NCI-H748 (cell line): ENCODE measurements at regions not wholly inside any gene's neighbourhood (a gene's known extent, or its start where the extent isn't known, plus 50 kb on each side); places are given as distances from the start of the nearest gene placed in this dataset.
A peak's percentile ranks its signal among the peaks of the same experiment; 100 is the strongest.
"Not testable (repeated sequence)": the region's sequence is repeated elsewhere in the genome, so short reads cannot be mapped to it uniquely, and the experiment has no call there.

Experiments used
- DNase-seq: peaks from one replicate; lab custom pipeline; 2025; ENCODE audit not compliant: unreplicated experiment; lab: John Stamatoyannopoulos, UW

DNA sequence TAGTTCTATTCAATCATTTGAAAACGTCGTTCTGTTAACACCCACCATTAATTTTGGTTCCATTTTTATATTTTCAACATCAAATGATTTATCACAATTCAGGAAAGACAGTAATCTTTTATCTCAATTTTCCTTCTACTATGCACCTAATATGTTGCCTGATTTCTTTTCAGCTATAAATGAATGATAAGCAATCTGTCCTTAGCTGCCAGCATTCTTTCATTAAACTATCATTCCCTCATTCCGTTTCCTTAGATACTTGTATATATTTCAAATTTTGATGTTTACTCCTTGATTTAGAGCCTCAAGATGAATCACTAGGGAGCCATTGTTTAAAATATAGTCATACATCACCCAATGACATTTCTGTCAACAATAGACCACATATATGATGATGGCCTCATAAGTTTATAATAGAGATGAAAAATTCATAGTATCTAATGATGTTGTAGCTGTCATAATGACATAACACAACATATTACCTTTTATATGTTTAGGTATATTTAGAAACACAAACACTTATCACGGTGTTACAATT, 661.7 kb downstream of the IPMK start:
- no peak for DNase-seq

DNA sequence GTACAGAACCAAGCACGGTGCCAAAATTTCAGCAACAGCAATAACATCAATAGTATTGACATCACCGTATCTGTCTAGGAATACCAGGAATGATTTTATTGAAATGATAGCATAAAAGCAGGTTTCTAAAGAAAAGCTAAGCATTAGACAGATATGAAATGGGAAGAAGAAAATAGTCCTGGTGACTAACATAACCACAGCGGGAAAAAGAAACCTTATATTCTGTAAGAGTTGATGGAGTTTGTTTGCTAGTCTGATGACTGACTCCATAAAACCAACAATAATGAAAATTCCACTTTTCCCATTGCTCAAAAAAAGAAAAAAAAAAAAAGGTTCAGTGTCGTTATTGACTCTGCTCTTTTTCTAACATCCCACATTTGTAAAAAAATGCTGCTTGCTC, 668.3 kb downstream of the IPMK start:
- DNase-seq: no peak

DNA sequence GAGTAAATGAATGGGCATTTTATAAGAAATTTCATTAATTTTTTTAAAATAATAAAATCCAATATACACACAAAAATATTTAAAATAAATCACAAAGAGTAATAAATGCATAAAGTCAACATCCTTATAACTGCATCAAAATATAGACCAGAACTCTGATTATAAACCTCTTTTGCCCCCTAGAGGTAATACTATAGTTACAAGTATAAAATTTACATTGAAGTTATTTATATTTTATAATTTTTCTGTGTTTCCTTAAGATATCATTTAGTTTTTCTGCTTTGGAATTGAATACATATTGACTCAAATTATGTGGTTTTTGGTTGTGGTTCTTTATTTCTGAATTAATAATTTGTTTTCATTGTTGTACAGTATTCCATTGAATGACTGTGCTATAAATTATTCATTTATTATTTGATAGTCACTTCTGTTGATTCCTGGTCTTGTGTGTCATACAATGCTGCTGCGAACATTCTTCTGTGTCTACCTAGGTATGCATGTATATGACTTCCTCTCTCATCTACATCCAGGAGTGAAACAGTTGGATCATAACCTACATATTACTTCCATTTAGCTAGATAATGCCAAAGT, 673.6 kb downstream of the IPMK start:
- DNase-seq: no peak

DNA sequence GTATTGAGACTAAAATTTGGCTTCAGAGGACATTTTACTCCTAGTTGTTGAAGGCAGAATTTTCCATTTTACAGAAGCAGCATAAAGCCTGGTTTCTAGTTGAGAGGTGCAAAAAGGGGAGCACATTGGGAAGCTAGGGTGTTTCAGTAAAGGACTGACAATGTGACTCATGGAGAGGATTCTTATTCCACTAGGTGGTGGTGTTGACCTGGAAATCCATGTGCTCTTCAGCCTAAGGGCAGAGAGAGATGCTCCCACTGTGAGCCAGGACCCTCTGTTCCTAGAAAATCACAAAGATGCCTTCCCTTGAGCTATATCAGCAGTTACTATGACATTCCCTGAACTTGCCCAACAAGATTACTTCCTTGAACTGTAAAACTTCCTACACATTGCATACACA, 687.8 kb downstream of the IPMK start:
- DNase-seq: peak; percentile 55

DNA sequence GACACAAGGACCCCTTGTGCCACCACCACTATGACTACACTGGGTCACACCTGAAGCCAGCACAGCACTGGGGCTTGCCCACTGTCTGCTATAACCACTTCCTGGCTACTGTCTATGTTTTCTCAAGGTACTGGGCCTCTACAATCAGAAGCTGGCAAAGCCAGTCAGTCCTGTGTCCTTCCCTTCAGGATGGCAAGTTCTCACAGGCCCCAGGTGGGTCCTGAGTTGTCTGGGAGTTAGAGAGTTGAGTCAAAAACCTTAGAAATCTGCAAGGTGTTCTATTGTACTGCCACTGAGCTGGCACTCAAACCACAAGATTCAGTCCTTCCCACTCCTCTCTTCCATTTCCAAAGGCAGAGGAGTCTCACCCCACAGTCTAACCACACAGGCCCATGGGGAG, 705.5 kb downstream of the IPMK start:
- no peak for DNase-seq

DNA sequence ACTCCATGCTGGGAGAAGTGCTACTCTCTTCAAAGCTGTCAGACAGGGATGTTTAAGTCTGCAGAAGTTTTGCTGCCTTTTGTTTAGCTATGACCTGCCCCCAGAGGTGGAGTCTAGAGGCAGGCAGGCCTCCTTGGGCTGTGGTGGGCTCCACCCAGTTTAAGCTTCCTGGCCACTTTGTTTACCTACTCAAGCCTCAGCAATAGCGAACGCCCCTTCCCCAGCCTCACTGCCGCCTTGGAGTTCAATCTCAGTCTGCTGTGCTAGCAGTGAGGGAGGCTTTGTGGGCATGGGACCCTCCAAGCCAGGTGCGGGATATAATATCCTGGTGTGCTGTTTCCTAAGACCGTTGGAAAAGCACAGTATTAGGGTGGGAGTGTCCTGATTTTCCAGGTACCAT, 715.9 kb downstream of the IPMK start:
- not testable (repeated sequence) for DNase-seq

DNA sequence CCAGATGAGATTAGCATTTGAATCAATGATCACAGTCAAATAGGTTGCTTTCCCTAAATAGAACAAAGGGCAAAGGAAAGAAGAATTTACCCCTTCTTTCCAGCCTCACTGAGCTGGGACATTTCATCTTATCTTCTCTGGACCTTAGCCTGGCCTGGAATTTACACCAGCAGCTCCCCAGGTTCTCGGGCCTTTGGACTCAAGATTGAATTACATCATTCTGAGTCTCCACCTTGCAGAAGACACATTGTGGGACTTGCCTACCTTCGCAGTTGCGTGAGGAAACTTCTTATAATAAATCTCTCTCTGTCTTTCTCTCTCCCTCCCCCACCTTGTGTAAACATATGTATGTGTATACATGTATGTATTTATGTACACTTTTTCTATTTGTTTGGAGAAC, 732.4 kb downstream of the IPMK start:
- DNase-seq: no peak

DNA sequence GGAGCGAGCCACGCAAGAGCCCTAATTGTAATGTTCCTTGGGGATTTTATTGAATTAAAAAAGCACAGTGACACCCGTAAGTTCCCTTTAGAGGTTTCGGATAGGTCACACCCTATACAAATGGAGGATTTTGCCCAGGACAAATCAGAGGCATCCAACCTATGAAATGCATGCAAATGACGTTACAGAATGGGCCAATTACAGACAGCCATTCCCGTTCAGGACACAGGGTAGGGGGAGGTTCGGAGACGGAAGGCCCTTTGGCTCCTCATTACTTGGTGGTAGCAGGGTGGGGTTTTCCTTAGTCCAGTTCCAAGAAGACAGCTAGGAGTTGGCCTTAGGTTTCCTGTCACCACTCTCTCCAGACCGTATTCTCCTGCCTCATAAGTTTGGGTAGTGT, 754.1 kb downstream of the IPMK start:
- DNase-seq: no peak

DNA sequence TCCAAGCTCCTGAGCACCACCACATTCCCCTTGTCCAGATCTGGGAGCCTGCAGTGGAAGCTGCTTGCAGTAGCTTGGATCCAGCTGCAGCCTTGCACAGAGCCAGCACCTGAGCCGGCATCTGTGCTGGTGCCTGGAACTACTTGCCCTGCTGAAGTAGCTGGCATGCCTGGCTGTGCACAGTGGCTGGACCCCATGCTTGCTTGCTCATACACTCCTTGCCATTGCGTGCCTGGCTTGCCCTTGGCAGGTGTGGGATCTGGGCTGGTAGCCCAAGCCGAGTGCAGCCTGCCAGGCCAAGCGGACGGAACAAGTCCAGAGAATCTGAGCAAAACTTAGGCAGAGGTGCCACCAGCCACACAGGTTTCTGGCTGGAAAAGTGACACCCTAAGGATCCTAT, 759.9 kb downstream of the IPMK start:
- DNase-seq: no peak

DNA sequence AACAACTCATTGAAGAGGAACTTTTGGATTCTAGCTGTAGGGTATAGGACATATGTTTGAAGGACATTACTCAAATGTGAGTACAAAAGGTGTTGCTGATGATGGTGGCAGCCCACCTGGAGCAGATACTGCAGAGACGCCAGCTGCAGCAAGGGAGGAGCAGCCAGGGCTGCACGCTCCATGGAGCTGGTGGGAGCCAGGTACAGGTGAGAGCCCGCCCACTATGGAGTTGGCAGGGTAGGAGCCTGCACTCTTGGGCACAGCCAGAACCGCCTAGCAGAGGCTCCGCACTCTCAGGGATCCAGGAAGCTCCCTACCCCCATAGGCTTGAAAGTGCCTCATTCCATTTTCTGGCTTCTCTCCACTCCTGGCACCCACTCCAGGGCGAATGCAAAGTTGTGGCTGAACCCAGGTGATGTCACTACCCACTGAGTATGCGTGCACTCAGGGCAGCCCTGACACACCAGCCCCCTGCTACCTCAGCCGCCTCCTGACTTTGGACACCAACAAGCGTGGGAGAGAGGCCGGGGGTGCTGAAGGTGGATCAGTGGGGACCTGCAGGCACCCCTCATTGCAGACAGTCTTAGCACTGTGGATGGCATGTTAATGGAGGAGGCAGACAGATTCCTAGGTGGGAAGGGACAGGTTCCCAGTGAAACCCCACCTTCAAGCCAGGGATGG, 761.1 kb downstream of the IPMK start:
- no peak for DNase-seq

DNA sequence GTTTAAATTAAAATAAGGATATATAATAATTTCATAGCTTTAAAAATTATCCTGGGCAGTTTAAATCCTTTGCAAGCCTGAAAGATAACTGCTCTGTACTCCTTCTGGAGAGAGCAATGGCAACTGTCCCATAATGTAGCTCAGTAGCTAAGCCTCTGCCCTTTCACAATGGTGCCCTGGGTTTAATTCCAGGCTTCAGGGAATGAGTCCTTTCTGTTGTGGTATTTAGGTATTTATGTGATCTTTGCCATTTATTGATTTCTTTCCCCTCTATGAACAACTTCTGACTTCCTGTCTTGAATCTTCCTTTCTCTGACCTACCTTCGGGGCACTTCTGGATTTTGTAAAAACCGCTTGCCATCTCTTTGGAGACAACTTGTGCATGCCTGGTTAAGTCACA, 773.2 kb downstream of the IPMK start:
- no peak for DNase-seq

DNA sequence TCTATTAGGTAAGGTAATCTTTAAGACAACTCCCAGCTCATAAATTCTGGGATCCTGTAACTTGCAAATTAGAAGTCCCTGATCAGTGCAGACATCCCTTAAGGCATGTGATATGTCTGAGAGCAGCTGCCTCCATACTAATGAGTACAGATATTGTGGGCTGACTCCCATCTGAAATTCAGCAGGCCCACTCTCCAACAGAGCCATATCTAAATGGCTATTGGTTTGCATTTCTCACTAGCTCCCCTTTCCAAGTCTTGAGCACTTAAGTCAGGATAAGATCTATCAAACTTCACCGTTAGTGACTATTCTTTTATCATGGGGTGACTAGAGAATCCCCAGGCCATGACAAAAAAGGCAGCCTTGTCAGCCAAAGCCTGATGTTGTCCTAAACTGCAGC, 785.4 kb downstream of the IPMK start:
- no peak for DNase-seq

DNA sequence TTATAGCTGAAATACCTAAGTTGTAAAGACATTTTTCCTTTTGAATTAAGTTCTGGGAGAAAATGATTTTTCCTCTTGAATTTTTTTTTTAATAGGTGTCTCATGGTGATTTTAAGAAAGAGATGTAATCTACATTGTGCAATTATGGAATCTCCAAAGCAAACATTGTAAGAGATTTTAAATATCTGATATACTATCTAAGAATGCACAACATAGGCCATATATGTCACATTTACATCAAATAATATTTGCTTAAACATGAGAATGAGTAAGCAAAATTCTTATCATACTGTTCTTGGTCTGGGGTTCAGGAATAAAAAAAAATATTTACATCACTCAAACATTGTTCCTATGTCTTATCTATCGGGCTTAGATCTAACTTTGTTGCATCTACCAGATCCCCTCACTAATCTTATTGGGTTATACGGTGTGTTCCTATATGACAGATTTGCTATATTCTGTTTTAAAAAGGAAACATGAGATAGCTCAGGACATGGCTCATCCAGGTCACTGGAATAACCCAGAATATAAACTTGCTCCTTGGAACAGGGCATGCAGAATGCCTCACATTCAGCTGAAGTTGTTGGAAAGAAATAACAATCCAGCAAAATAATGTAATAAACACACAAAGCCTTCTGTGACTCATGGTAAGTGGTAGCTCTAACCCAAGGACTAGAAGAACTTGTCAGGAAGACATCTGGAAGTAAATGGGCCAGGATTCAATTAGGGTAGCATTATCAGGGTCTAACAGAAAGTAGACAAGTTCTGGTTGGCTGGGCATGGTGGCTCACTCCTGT, 794.7 kb downstream of the IPMK start:
- DNase-seq: no peak

DNA sequence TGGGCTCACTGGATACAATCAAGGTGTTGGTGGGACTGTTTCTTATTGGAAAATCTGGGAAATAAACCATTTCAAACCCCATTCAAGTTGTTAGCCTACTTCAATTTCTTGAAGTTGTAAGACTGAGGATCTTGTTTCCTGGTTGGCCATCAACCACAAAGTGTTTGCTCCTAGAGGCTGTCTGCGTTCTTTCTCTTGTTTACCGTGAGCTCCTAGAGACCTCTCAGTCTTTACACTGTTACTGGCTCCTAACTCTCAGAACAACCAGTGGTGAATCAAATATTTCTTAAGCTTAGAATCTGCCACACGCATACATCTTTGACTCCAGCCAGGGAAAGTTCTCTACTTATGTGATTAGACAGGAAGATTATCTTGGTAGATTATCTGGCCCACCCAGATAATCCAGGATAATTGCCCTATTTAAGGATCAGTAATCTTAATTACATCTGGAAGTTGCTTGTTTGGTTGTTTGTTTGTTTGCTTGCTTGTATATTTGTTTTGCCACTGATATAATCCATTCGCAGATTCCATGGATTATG, 798.7 kb downstream of the IPMK start:
- DNase-seq: no peak

DNA sequence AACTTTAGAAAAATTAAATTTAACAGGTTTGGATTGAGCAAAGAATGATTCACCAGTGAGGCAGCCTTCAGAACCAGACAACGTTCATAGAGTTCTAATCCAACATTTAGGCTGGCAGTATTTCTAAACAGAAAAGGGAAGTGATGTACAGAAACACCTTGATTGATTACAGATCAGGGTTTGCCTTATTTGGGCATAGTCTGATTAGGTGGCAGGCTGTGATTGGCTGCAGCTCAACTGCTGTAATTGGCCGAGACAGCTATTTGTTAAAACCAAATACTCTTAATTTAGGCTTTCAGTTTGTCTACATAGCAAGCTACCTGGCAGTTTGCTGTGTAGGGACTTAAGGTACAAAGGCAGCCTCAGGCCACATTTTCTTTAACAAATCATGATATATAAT, 802.5 kb downstream of the IPMK start:
- no peak for DNase-seq

DNA sequence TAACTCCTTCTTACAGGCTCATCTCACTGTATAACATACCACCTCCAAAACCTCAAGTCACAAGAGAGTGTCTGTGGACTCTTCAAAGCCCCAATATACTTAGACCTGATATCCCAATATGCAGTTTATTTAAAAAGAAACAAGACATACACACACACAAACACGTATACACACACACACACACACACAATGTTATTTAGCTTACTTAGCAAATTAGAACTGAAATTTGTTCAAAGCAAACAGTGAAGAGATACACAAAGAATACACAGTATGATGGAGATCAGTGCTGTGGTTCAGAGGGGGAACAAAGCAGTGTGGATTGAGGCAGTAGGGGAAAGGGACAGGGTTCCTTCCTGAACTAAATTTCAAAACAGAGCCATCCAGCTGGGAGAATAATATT, 807.2 kb downstream of the IPMK start:
- no peak for DNase-seq

DNA sequence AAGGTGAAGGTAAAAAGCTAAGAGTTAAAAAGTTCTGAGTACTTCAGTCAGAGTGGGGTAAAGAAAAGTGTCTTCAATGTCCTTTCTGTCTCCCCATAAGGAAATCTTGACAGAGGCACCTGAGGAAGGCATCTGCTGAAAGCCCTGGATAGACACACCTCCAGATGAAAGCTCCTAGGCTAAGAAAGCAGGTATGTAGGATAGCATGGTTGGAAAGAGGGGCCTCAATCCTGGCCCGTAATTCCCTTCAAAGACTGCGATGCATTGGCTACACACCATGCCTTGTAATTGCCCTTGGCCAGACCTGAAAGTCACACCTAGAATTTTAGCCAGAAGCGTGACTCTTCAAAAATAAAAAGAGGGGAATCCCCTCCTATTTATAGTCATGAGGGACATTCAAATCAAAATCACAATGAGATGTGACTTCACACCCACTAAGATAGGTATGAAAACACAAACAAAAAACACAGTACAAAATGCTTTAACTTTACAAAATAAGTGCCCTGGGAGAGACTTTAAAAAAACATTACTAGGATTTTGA, 809.7 kb downstream of the IPMK start:
- DNase-seq: no peak

DNA sequence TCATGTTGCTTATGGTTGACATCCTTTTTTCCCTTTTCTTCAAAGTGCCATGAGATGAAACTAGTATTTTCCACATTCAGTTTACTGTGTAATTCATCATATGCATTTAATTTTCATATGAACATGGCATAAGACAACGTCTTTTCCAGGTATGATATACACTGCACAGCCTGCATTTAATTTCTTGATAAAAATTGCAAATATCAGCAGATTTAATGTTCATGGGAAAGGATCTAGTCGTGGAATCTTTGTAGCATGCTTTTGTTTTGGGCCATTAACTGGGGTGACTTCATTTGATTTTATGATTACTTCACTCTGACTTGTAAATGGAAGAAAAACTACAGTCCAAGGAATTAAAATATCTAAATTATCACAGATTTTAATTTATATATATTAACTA, 837.3 kb downstream of the IPMK start:
- DNase-seq: no peak

DNA sequence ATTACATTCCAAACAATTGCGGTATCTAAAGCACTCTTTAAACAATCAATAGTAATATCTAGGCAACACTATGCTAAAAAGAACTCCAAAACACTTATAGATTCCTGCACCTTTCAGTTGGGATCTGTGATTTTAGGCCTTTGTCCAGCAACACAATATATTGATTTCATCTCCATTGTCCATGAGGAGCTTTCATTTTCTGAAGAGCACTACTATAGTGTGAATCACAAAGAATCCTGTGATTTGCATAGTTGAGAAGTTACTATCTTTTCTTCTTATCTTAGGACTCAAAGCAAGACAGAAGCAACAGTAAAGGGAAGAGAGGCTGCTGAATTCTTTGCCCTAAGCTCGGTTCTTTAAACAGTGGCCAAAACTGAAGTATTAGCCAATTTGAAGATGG, 846.8 kb downstream of the IPMK start:
- no peak for DNase-seq

DNA sequence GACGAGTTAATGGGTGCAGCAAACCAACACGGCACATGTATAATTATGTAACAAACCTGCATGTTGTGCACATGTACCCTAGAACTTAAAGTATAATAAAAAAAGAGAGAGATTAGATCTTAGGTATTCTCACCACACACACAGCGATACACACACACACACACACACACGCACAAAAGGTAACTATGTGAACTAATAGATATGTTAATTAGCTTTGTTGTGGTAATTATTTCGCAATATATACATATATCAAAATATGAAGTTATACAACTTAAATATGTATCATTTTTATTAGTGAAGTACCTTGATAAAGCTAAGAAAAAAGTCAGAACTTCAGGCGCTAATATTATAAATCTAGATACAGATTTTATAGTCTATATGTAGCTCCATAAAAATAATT, 849.2 kb downstream of the IPMK start:
- DNase-seq: no peak

DNA sequence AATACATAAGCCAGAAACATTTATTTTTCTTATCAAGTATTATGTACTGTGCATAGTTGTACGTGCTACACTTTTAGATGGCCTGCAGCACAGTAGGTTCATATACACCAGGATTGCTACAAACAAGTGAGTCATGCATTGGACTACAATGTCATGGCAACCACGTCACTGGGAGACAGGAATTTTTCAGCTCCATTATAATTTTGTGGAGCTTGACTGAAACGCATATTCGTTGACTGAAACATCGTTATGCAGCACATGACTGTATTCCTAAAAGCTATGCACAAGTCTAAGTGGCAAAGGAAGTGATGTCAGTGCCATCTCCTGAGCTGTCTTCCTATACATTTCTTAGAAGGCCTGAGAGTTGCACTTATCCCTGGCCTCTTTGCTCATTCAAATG, 871.8 kb downstream of the IPMK start:
- no peak for DNase-seq

DNA sequence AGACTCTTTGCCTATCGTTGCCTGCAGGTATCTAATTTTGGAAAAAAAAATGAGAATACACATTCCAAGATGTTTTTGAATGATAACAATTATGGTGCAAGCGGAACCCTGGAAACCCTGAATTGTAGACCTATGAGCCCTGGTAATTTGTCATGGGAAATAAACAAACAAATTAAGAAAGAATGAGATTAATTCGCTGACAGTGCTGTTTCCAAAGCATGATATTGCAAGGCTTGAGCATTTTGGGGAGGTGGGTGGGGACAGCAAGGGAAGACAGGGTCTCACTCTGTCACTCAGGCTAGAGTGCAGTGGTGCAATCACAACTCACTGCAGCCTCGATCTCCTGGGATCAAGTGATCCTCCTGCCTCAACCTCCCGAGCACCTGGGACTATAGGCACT, 900.3 kb downstream of the IPMK start:
- no peak for DNase-seq
